HUDEP-2 (cell line): ENCODE measurements at regions not wholly inside any gene's neighbourhood (a gene's known extent, or its start where the extent isn't known, plus 50 kb on each side); places are given as distances from the start of the nearest gene placed in this dataset.
"Not testable (repeated sequence)": the region's sequence is repeated elsewhere in the genome, so short reads cannot be mapped to it uniquely, and the experiment has no call there.

ENCODE experiments used
- DNase-seq, 76 experiments: peaks; one replicate each; lab custom pipeline; 2025; ENCODE audit not compliant: unreplicated experiment in 76 of 76; lab: John Stamatoyannopoulos, UW

DNA sequence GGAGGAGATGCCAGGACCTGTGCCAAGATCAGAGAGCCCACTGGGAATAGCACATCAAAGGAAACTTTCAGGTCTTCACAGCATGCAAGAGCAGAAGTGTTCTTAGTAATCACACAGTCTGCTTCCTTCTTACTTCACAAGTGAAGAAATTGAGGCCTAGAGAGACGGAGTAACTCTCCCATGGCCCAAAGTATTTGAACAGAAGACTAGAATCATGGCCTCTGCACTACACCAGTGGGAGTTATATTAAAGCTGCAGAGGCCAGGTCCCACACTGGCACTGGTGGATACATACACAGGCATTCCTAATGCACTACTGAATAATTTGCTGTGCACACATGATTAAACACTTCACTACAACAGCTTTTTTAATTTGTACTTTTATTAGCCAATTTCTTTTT is 107.6 kb upstream of the RMP24 start:
- no peak for DNase-seq

DNA sequence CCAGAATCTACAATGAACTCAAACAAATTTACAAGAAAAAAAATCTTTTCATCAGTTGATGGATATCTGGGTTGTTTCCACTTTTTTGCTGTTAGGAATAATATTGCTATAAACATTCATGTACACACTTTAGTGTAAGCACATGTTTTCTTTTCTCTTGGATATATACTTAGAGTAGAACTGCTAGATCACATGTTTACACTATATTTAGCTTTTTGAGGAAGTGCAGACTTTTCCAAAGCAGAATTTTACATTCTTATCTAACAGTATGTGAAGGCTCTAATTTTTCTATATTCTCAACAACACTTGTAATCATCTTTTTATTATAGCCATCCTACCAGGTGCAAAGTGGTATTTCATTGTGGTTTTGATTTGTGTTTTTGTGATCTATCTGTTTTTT is 103.6 kb upstream of the RMP24 start:
- no peak for DNase-seq

DNA sequence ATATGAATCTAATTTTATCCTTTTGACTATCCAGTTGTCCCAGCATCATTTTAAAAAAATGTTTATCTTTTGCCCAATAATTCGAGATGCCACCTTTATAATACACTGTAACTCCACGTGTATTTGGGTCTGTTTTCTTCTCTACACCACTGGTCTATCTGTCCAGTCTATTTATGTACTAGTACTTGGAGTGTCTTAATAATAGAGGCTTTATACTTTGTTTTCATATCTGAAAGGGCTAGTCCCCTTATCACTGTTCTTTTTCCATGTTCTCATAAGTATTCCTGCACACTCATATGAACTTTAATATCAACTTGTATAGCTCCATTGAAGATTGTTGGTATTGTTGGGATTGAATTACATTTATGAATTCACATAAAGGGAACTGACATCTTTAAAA is 101.1 kb upstream of the RMP24 start:
- DNase-seq, result no peak

DNA sequence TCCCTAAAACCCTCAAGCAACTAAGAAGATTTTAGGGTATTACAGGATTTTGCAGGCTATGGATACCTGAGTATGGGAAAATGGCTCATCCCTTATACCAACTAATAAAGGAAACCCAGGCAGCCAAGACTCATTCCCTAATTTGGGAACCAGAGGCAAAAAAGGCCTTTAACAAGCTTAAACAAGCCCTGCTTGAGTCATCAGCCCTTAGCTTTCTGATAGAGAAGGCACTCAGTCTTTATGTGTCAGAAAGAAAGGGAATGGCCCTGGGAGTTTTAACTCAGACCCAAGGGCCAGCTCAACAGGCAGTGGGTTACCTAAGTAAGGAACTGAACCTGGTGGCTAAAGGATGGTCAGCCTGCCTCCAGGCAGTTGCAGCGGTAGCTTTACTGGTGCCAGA is 96.9 kb upstream of the RMP24 start:
- no peak for DNase-seq

DNA sequence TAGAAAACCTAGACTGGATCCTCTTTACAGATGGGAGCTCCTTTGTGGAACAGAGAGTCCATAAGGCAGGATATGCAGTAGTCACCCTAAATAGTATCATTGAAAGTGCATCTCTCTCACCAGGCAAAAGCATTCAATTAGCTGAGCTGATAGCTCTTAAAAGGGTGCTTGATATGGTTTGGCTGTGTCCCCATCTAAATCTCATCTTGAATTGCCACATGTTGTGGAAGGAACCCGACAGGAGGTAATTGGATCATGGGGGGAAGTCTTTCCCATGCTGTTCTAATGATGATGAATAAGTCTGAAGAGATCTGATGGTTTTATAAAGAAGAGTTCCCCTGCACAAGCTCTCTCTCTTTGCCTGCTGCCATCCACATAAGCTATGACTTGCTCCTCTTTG is 96.2 kb upstream of the RMP24 start:
- DNase-seq, result no peak

DNA sequence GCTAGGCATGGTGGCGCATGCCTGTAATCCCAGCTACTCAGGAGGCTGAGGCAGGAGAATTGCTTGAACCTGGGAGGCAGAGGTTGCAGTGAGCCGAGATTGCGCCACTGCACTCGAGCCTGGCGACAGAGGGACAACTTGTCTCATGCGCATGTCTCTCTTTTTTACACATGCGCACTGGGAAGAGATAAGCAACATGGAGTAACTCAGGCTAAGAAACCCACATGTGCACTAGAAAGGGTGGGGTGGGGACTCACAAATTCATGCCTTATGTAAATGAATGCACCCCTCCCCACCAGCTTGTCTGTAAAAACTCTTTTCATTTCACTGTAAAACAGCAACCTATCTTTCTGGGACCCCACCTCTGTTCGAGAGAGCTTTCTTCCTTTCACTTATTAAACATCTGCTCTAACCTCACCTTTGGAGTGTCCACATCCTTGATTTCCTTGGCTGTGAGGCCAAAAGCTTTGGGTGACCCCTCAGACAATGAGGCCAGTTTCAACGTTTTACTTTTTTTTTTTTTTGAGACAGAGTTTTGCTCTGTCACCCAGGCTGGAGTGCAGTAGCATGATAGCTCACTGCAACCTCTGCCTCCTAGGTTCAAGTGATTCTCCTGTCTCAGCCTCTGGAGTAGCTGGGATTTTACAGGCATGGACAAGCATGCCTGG is 91.6 kb upstream of the RMP24 start:
- DNase-seq, result no peak

DNA sequence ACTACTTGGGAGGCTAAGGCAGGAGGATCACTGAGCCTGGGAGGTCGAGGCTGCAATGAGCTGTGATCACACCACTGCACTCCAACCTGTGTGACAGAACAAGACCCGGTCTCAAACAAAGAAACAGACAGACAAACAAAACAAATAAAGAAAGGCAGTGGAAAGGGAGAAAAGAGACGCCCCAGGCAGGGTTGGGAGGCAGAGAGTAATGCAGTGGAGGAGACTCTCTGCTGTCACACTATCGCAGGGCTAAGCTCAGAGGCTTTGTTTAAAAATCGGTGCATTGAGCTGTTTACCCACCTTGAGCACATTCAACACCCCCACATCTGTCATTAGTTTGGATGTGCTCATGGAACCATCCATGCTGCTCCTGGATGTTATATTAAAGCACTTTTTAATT is 84.2 kb upstream of the RMP24 start:
- DNase-seq, result no peak

DNA sequence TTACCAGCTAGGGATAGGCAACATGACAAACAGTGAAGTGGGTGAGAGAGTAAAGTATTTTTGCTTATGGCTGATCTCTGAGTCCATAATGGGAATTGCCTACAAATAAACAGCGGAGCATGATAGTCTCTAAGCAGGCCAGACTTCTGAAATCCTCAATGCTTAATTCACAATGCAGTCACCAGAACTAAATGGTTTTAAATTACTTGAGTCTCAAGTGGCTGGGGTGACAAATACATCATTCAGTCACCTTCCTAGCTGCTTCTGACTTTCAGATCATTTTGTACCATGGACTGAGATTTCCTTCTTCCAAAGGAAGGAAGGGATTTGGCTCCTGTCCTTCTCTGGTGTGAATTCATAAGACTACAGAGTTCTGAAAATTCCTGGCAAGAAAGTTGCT is 82.8 kb upstream of the RMP24 start:
- DNase-seq, result no peak

DNA sequence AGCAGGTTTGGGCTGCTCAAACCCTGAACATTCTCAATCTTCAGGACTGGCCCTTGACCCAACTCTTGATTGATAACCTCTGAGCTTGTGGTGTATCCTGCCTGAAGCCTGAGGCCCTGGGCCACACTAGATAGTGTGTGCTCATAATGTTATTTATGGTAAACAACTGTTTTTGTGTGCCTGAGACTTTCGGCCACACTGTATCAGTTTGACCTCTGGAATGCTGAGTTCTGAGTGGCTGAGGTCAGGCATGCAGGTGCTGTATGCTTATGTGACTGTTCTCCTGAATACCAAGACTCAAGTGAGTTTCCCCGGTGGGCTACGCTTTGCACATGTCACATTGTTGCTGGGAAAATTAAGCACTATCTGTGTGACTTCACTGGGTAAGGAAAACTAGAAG is 82.2 kb upstream of the RMP24 start:
- DNase-seq, result no peak

DNA sequence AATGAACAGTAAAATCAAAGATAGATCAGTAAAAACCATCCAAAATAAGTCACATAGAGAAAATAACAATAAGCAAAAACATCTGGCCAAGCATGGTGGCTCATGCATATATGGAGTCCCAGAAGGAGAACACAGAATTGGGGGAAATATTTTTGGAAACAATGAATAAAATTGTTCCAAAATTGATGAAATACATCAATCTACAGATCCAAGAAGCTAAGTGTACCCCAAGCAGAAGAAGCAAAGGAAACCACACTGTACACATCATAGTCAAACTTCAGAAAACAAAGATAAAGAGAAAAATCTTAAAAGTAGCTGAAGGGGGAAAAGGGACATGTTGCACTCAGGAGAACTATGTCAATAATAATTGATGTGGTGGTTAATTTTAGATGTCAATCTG is 80.4 kb upstream of the RMP24 start:
- no peak for DNase-seq

DNA sequence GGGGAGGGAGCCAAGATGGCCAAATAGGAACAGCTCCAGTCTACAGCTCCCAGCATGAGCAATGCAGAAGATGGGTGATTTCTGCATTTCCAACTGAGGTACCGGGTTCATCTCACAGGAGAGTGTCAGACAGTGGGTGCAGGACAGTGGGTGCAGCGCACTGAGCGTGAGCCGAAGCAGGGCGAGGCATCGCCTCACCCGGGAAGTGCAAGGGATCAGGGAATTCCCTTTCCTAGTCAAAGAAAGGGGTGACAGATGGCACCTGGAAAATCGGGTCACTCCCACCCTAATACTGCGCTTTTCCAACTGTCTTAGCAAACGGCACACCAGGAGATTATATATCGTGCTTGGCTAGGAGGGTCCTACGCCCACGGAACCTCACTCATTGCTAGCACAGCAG is 75.0 kb upstream of the RMP24 start:
- DNase-seq, result not testable (repeated sequence)

DNA sequence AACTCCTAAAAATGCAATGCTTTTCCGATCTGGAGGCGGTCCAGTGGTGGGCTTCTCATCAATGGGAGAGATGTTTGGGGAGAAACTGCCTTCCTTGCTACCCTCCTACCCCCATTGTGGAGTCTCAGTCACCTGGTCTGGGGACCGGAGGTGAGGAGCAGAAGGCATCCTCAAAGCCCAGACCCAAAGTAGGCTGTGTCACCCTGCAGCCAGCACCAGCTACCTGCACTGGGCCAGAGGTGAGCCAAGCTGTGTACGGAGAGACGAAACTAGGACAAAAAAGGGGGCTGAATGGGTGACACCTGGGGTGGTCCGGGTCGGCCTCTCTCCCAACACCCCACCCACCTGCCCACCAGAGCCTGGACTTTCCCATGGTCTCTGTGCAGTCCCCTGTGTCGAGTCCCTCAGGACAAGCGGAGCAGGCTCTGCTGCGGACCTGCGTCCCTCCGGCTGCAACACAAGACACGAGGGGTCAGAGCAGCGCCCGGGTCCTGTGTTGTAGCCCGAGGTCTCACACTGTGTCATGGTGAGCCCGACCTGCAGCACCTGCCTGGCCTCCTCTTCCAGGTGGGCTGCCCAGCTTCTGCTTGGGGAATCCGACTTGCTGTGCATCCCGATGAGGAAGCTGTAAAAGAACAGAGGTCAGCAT is 68.0 kb upstream of the RMP24 start:
- DNase-seq, result no peak

DNA sequence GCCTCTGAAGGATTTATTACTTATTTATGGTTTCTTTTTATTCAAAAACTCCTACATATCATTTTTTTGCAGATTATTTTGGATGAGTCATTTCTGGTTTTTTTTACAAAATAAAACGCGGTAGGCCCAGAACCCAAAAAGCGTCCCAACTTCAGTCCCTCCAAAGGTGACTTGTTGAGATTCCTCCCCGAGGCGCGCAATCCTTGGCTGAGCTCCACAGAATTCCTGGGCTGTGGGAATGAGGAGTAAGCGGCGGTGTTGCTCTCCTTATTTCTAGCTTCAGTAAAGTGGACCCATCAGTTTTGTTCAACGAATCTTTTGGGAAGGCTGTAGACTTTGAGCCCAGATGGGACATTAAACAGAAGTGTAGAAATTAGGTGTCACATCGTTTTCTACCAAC is 67.0 kb upstream of the RMP24 start:
- DNase-seq, result peak in 1 of 76 experiments; percentile 7

DNA sequence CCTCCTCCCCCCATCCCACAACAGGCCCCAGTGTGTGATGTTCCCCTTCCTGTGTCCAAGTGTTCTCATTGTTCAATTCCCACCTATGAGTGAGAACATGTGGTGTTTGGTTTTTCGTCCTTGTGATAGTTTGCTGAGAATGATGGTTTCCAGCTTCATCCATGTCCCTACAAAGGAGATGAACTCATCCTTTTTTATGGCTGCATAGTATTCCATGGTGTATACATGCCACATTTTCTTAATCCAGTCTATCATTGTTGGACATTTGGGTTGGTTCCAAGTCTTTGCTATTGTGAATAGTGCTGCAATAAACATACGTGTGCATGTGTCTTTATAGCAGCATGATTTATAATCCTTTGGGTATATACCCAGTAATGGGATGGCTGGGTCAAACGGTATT is 66.2 kb upstream of the RMP24 start:
- not testable (repeated sequence) for DNase-seq

DNA sequence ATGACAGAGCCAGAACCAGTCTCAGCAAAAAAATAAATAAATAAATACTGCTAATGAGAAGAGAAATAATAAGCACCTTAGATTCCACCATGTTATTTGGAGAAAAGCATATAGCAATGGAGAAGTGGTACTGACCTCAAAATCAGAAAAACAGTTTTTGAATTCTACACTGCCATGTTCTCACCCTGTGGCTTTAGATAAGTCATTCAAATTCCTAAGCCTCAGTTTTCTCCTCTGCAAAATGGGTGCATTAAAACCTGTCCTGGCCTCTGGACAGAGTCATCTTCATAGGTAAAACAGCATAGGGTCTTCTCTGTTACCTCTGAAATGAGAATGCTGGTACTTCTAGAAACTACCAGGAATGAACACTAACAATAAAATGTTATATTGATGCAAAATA is 62.2 kb upstream of the RMP24 start:
- DNase-seq, result no peak

DNA sequence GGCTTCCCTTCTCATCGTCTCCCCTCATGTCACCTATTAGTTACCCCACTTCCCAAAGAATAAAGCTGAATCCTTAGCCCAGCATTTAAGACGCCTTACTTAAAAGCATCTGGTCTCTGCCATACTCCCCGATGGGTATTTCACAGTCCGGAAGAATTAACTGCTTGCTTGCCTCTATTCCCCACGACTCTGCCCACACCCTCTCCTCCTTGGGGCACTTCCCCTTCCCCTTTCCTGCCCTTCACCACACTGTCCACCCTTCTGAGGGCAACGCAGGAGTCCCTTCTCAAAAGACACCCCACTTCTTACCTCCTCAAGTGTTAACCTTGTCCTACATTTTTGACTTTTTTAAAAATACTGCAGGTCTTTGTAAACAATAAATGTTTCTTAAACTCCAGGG is 60.1 kb upstream of the RMP24 start:
- no peak for DNase-seq

DNA sequence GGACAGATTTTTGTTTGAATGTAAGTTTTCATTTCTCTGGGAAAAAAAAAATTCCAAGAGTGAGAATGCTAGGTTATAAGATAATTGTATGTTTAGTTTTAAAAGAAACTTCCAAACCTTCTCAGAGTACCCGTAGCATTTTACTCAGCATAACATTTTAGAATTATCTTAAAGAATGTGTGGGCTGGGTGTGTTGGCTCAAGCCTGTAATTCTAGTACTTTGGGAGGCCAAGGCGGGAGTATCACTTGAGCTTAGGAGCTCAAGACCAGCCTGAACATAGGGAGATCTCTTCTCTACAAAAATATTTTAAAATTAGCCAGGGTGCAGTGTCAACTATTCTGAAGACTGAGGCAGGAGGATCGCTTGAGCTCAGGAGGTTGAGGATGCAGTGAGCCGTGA is 57.4 kb upstream of the RMP24 start:
- no peak for DNase-seq

DNA sequence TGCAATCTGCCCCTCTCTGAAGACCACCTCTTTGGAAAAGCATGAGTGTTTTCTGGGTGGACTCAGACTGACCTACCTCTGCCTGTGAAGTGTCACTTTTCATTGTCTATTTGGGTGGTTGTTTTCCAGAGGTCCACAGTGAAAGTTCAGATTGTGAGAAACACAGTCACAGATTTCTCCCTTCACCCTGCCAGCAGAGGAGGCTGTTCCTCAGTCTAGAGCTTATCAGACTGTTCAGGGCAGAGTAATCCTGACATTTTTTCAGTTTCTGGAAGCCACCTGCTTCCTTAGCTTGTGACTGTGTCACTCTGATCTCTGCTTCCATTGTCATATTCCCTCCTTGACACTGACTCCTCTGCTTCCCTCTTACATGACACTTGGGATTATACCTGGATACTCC is 55.4 kb upstream of the RMP24 start:
- peak in 2 of 76 experiments; percentile 5 to 8 for DNase-seq

DNA sequence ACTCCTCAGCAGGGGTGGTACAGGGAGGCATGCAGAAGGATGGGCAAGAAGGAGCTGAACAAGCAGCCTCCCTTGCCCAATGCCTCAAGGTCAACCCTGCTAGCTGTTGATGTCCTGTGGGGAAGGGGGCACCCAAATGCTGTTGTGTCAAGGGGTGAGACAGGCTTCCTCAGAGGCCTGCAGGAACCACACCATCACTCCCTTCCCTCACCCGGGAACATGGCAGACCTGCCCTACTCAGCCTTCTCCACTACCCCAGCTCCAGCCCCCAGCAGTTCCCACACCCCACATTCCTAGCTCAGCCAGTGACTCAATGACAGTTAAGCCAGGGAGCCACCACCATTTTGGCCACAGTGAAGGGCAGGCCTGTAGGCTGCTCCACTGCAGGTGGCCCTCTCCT is 53.9 kb upstream of the RMP24 start:
- no peak for DNase-seq

DNA sequence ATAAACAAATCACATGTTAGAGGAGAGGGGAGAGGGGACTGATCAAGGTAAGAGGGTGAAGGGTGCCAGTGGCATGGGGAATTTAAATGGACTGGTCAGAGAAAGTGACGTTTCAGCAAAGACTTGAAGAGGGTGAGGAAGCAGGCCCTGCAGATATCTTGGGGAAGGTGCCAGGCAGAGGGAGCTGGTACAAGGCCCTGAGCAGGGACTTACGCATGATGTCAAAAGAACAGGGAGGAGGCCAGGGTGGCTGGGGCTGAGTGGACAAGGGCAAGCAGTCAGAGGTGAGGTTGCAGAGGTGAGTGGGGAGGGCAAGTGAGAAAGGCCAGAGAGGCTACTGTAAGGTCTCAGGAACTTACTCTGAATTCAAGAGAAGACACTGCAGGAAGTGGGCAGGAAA is 53.3 kb upstream of the RMP24 start:
- no peak for DNase-seq

DNA sequence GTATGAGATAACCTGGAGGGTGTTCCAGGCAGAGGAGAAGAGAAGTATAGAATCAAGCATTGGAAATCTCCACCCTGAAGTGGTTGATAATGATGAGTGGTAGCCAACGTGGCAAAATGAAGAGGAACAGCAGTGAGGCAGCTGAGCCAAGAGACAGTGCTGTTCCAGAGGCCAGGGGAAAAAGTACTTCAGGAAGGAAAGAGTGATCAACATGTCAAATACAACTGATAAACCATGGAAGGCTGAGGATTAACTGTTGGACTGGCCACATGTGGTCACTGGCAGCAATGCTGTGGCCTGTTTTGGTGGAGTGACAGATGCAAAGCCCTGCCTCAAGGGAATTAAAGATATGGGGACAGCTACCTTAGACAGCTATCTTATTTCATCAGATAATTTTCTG is 51.9 kb upstream of the RMP24 start:
- no peak for DNase-seq
